ENCODE measurements at regions not wholly inside any gene's neighbourhood (a gene's known extent, or its start where the extent isn't known, plus 50 kb on each side); places are given as distances from the start of the nearest gene placed in this dataset.

DNA sequence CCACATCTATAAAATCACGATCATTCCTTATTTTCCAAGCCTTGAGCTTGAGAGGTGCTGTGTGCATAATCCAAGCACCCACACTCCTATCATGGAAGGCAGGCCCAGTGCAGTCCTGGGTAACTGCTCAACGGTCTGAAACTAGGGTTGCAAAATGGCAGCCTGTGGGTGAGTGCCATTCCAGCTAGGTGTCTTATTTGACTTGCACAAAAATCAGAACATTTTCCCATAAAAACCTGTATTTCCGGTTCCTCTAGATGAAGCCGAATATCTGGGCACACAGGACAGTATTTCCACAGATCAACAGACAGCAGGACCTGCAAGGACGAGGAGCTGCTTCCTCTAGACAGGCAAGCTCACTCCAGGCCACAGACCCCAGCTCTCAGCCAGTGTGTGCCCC is 588.8 kb downstream of the BNC2 start:
- Histone ChIP-seq H3K9me3 (no peaks in the 10 kb centered on the region), H3F3A (replicated peaks; ENCODE audit: insufficient read depth) (no peaks in the 10 kb centered on the region), H2AFZ (ENCODE audit: low read depth) (no peak overlapping the region), H3K9me2 (no peaks in the 10 kb centered on the region), H4K20me1 (ENCODE audit: insufficient read depth) (no peaks in the 10 kb centered on the region), H3K4me3 (ENCODE audit: low read depth in 2 of 2, low read length in 1 of 2) (no peak overlapping the region), H3K79me2 (ENCODE audit: insufficient read depth) (no peaks in the 10 kb centered on the region), H3K9ac (no peak overlapping the region), H3K27me3 (ENCODE audit: insufficient read depth) (no peaks in the 10 kb centered on the region), H3K27ac (ENCODE audit: low read depth in 2 of 2, low read length in 1 of 2) (no peak overlapping the region), H3K36me3 (replicated peaks in 1 of 2; ENCODE audit: control insufficient read depth in 1 of 2, insufficient read depth in 2 of 2, low read length in 1 of 2) (no peaks in the 10 kb centered on the region), H3K4me1 (ENCODE audit: control insufficient read depth in 1 of 2, insufficient read depth in 2 of 2, low read depth in 1 of 2, low read length in 1 of 2) (peaks cover 0 to 20% of the 10 kb centered on the region in 2 experiments; a peak in 1 of 4 replicates), H3K4me2 (no peak overlapping the region)
- ChIA-PET POLR2A (no interaction called here), CTCF (no interaction called here)
- 93% methylated on average over 5 of the region's 5 CpGs for WGBS (ENCODE audit: low lambda C conversion rate)
- TF ChIP-seq SMC3 (IDR thresholded peaks at IDR 0.05; ENCODE audit: low read depth, low read length) (no peak), RCOR1 (IDR thresholded peaks at IDR 0.05; ENCODE audit: low read length) (no peak), RFX5 (IDR thresholded peaks at IDR 0.05; ENCODE audit: low read length) (no peak)
- DNase-seq: no peak

DNA sequence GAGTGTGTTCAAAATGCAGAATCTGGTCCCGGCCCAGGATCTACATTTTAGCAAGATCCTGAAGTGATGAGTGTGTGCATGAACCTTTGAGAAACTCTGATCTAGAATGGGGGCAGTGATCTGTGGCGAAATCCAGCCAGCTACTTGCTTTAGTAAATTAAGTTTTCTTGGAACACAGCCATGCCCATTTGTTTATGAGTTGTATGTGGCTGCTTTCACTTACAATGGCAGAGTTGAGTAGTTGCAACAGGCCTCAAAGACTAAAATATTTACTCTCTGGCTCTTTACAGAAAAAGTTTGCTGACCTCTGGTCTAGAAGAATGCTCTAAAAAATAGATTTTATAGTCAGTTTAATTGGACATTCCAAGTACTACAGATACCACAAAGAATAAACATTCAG is 588.3 kb downstream of the BNC2 start:
- no peak overlapping the region for H2AFZ ChIP-seq (ENCODE audit: low read depth)
- ChIA-PET POLR2A (no interaction called here), CTCF (no interaction called here)
- H3K79me2 ChIP-seq (ENCODE audit: insufficient read depth): no peaks in the 10 kb centered on the region
- no peaks in the 10 kb centered on the region for H3K36me3 ChIP-seq (replicated peaks in 1 of 2; ENCODE audit: control insufficient read depth in 1 of 2, insufficient read depth in 2 of 2, low read length in 1 of 2)
- no peaks in the 10 kb centered on the region for H4K20me1 ChIP-seq (ENCODE audit: insufficient read depth)
- H3K27ac ChIP-seq (ENCODE audit: low read depth in 2 of 2, low read length in 1 of 2): no peak overlapping the region; a peak in 1 of 4 replicates
- H3K4me2 ChIP-seq: no peak overlapping the region
- H3K4me3 ChIP-seq (ENCODE audit: low read depth in 2 of 2, low read length in 1 of 2): no peak overlapping the region
- no peaks in the 10 kb centered on the region for H3K9me3 ChIP-seq
- H3K27me3 ChIP-seq (ENCODE audit: insufficient read depth): no peaks in the 10 kb centered on the region
- peaks cover 0 to 20% of the 10 kb centered on the region in 2 experiments; a peak in 1 of 4 replicates for H3K4me1 ChIP-seq (ENCODE audit: control insufficient read depth in 1 of 2, insufficient read depth in 2 of 2, low read depth in 1 of 2, low read length in 1 of 2)
- no peak overlapping the region for H3K9ac ChIP-seq
- TF ChIP-seq POLR2AphosphoS5 (IDR thresholded peaks at IDR 0.05; ENCODE audit: low read depth, low read length): no peak
- no peak for TF ChIP-seq MEF2A (IDR thresholded peaks at IDR 0.05; ENCODE audit: borderline replicate concordance, low read depth)
- peak; percentile 36; the same call in 1 of the 2 replicates for TF ChIP-seq NFIC (IDR thresholded peaks at IDR 0.05; ENCODE audit: borderline replicate concordance)
- WGBS (ENCODE audit: low lambda C conversion rate): 73% methylated on average over 2 of the region's 2 CpGs
- no peaks in the 10 kb centered on the region for H3K9me2 ChIP-seq
- no peak for DNase-seq
- H3F3A ChIP-seq (replicated peaks; ENCODE audit: insufficient read depth): no peaks in the 10 kb centered on the region

DNA sequence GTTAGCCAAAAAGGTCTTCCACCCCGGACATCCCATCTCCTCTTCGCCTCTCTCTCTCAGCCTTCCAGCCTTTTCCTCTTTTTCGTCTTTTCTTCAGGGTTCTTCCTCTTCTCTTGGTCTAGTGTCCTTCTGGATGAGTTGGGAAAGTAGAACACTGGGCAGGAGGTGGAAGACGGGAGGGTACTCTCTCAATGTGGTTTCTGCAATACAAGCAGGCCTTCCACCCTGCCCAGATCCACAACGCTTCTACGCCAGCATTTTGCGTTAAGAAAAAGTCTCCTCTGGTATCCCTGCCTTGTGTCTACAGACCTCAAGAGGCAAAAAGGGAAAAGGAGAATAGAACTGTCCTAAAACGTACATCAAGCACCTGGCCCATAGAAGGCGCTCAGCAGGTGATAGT is 587.8 kb downstream of the BNC2 start:
- ChIA-PET POLR2A (no interaction called here), CTCF (no interaction called here)
- H3K9me3 ChIP-seq: no peaks in the 10 kb centered on the region
- TF ChIP-seq, protein P1, sequence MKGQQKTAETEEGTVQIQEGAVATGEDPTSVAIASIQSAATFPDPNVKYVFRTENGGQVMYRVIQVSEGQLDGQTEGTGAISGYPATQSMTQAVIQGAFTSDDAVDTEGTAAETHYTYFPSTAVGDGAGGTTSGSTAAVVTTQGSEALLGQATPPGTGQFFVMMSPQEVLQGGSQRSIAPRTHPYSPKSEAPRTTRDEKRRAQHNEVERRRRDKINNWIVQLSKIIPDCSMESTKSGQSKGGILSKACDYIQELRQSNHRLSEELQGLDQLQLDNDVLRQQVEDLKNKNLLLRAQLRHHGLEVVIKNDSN (IDR thresholded peaks at IDR 0.05; ENCODE audit: borderline replicate concordance, low read depth): no peak
- no peak for TF ChIP-seq FOSL2 (IDR thresholded peaks at IDR 0.05; ENCODE audit: borderline replicate concordance, low read depth)
- TF ChIP-seq RCOR1 (IDR thresholded peaks at IDR 0.05; ENCODE audit: low read length): no peak
- no peak for TF ChIP-seq MXI1 (IDR thresholded peaks at IDR 0.05; ENCODE audit: low read depth, low read length)
- no peak for TF ChIP-seq YY1 (IDR thresholded peaks at IDR 0.05; ENCODE audit: low read depth)
- no peak for TF ChIP-seq MEF2A (IDR thresholded peaks at IDR 0.05; ENCODE audit: borderline replicate concordance, low read depth)
- TF ChIP-seq FOXM1 (IDR thresholded peaks at IDR 0.05; ENCODE audit: low read depth): no peak
- TF ChIP-seq RAD21 (IDR thresholded peaks at IDR 0.05; ENCODE audit: low read length): no peak
- TF ChIP-seq SMC3 (IDR thresholded peaks at IDR 0.05; ENCODE audit: low read depth, low read length): no peak
- TF ChIP-seq, protein P2, sequence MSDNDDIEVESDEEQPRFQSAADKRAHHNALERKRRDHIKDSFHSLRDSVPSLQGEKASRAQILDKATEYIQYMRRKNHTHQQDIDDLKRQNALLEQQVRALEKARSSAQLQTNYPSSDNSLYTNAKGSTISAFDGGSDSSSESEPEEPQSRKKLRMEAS (IDR thresholded peaks at IDR 0.05; ENCODE audit: low read depth): no peak
- no peak for TF ChIP-seq GABPA (IDR thresholded peaks at IDR 0.05; ENCODE audit: low read depth)
- no peak for TF ChIP-seq JUND (IDR thresholded peaks at IDR 0.05)
- TF ChIP-seq, protein P3, sequence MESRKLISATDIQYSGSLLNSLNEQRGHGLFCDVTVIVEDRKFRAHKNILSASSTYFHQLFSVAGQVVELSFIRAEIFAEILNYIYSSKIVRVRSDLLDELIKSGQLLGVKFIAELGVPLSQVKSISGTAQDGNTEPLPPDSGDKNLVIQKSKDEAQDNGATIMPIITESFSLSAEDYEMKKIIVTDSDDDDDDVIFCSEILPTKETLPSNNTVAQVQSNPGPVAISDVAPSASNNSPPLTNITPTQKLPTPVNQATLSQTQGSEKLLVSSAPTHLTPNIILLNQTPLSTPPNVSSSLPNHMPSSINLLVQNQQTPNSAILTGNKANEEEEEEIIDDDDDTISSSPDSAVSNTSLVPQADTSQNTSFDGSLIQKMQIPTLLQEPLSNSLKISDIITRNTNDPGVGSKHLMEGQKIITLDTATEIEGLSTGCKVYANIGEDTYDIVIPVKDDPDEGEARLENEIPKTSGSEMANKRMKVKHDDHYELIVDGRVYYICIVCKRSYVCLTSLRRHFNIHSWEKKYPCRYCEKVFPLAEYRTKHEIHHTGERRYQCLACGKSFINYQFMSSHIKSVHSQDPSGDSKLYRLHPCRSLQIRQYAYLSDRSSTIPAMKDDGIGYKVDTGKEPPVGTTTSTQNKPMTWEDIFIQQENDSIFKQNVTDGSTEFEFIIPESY (IDR thresholded peaks at IDR 0.05; ENCODE audit: borderline replicate concordance, low read depth): no peak
- TF ChIP-seq, protein P4, sequence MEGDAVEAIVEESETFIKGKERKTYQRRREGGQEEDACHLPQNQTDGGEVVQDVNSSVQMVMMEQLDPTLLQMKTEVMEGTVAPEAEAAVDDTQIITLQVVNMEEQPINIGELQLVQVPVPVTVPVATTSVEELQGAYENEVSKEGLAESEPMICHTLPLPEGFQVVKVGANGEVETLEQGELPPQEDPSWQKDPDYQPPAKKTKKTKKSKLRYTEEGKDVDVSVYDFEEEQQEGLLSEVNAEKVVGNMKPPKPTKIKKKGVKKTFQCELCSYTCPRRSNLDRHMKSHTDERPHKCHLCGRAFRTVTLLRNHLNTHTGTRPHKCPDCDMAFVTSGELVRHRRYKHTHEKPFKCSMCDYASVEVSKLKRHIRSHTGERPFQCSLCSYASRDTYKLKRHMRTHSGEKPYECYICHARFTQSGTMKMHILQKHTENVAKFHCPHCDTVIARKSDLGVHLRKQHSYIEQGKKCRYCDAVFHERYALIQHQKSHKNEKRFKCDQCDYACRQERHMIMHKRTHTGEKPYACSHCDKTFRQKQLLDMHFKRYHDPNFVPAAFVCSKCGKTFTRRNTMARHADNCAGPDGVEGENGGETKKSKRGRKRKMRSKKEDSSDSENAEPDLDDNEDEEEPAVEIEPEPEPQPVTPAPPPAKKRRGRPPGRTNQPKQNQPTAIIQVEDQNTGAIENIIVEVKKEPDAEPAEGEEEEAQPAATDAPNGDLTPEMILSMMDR (IDR thresholded peaks at IDR 0.05): no peak
- TF ChIP-seq EP300 (IDR thresholded peaks at IDR 0.05; ENCODE audit: borderline replicate concordance in 1 of 2, low read depth in 1 of 2, low read length in 1 of 2): no peak
- no peak for TF ChIP-seq TEAD4 (IDR thresholded peaks at IDR 0.05; ENCODE audit: borderline replicate concordance, insufficient read depth)

More for the DNA sequence above, 587.8 kb downstream of the BNC2 start:
- Histone ChIP-seq H3K4me3 (ENCODE audit: low read depth in 2 of 2, low read length in 1 of 2) (no peak overlapping the region), H3K9me2 (no peaks in the 10 kb centered on the region), H3K4me2 (no peak overlapping the region), H3K79me2 (ENCODE audit: insufficient read depth) (no peaks in the 10 kb centered on the region), H3K36me3 (replicated peaks in 1 of 2; ENCODE audit: control insufficient read depth in 1 of 2, insufficient read depth in 2 of 2, low read length in 1 of 2) (no peaks in the 10 kb centered on the region), H3F3A (replicated peaks; ENCODE audit: insufficient read depth) (no peaks in the 10 kb centered on the region), H4K20me1 (ENCODE audit: insufficient read depth) (no peaks in the 10 kb centered on the region), H3K27me3 (ENCODE audit: insufficient read depth) (no peaks in the 10 kb centered on the region), H3K4me1 (ENCODE audit: control insufficient read depth in 1 of 2, insufficient read depth in 2 of 2, low read depth in 1 of 2, low read length in 1 of 2) (peaks cover 0 to 17% of the 10 kb centered on the region in 2 experiments; a peak in 1 of 4 replicates), H3K9ac (no peak overlapping the region), H2AFZ (ENCODE audit: low read depth) (no peak overlapping the region), H3K27ac (ENCODE audit: low read depth in 2 of 2, low read length in 1 of 2) (no peak overlapping the region; a peak in 1 of 4 replicates)
- 85% methylated on average over 9 of the region's 9 CpGs for WGBS (ENCODE audit: low lambda C conversion rate)
- no peak for DNase-seq

Data from SK-N-SH (cell line).